ENCODE measurements at regions not wholly inside any gene's neighbourhood (a gene's known extent, or its start where the extent isn't known, plus 50 kb on each side); places are given as distances from the start of the nearest gene placed in this dataset.
A peak's percentile ranks its signal among the peaks of the same experiment; 100 is the strongest.
"Not testable (repeated sequence)": the region's sequence is repeated elsewhere in the genome, so short reads cannot be mapped to it uniquely, and the experiment has no call there.

DNA sequence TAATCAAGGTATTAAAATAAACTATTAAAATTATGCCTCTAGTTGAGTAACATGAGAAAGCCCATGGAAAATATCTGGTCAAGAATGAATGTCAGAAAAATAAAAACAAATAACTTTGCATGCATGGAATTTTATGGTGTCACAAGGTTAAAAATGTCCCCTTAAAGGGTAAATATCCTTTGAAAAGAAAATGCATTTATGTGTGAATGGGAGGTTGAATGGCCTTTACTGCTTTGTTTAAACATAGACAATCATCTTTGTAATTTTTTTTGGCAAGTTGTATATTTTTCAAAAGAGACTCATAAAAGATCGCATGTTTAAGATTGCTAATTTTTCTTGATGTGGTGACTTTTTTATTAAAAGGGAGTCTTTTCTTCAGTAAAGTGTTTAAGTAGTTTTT is 564.2 kb downstream of the NR2F2 start:
- DNase-seq (ENCODE audit: low spot score) = no peak

GRCh38 chr15:96896766-96897165 is 566.3 kb downstream of the NR2F2 start:
- DNase-seq (ENCODE audit: low spot score) = no peak

DNA sequence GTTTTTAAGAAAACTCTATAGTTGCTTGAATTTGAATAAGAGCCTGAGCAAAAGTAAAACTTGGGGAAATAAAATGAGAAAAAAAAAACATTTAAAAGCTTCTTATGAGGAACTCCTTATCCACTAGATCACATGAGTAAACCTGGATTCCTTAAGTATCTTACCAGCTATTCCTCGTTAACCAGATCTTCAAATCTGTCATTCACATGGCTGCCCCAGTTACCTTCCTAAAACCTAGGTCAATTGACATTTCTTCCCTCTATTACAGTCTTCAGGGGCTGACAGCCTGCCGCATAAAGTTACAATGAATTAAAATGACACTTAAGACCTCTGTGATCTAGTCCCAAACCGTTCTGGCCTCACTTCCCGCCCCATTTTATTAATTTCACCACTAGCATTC is 583.6 kb downstream of the NR2F2 start:
- DNase-seq (ENCODE audit: low spot score) = no peak

DNA sequence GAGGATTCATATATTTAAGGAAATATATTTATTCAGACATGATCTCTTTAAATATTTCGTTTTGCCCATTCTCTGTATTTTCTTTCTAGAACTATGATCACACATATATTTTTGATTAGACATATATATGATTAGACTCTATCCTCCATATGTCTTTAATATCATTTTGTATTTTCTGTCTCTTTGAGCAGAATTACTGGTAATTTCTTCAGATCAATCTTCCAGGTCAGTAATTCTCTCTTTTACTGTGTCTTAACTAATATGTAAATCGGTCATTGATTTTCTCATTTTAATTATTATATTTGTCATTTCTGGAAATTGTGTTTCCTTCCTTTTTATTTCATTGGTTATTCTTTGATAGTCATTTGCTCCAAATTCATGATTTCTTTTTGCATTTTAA is 586.2 kb downstream of the NR2F2 start:
- DNase-seq (ENCODE audit: low spot score) = no peak

DNA sequence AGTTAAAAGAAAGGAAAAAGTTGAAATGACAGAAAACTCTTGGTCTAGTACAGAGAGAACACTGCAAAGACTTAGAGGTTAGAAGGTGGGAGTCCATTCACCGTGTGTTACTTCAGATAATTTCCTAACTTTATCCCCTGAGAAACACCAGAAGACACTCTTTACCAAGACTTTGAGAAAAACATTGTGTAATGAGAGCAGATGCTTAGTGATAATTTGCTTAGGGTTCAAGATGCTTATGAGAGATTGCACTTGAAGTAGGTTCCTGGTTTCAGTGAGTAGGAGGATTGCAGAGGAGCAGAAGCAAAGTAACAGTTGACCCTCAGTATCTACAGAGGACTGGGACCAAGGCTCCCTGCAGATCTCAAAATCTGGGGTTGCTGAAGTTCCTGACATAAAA is 594.1 kb downstream of the NR2F2 start:
- DNase-seq (ENCODE audit: low spot score) = no peak

GRCh38 chr15:96947296-96948229 is 617.1 kb downstream of the NR2F2 start:
- peak; percentile 8 for DNase-seq (ENCODE audit: low spot score)

DNA sequence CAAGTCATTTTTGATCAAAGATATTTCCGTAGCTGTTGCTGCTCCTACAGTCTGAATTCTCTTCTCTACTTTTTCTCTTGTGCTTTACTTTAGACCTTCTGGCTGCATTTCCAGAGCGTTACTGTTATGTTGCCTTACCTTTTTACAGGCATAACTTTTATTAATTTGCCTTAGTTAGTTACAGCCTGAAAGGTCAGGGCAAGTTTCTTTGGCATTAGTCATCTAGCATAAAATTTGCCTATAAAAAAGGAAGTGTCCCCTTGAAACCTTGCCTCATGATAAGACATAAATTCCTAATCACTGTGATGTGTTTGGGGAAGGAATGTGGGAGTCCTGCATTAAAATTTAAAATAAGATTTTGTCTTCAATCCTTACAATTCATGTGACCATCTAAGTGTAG is 618.5 kb downstream of the NR2F2 start:
- no peak for DNase-seq (ENCODE audit: low spot score)

GRCh38 chr15:96958721-96959120 is 628.2 kb downstream of the NR2F2 start:
- no peak for DNase-seq (ENCODE audit: low spot score)

GRCh38 chr15:96959501-96959900 is 629.0 kb downstream of the NR2F2 start:
- DNase-seq (ENCODE audit: low spot score) = no peak

- DNase-seq (ENCODE audit: low spot score) = no peak
Observed at GRCh38 chr15:96960711-96961480, 630.4 kb downstream of the NR2F2 start.

- no peak for DNase-seq (ENCODE audit: low spot score)
Observed at GRCh38 chr15:96966554-96966953, 636.1 kb downstream of the NR2F2 start.

DNA sequence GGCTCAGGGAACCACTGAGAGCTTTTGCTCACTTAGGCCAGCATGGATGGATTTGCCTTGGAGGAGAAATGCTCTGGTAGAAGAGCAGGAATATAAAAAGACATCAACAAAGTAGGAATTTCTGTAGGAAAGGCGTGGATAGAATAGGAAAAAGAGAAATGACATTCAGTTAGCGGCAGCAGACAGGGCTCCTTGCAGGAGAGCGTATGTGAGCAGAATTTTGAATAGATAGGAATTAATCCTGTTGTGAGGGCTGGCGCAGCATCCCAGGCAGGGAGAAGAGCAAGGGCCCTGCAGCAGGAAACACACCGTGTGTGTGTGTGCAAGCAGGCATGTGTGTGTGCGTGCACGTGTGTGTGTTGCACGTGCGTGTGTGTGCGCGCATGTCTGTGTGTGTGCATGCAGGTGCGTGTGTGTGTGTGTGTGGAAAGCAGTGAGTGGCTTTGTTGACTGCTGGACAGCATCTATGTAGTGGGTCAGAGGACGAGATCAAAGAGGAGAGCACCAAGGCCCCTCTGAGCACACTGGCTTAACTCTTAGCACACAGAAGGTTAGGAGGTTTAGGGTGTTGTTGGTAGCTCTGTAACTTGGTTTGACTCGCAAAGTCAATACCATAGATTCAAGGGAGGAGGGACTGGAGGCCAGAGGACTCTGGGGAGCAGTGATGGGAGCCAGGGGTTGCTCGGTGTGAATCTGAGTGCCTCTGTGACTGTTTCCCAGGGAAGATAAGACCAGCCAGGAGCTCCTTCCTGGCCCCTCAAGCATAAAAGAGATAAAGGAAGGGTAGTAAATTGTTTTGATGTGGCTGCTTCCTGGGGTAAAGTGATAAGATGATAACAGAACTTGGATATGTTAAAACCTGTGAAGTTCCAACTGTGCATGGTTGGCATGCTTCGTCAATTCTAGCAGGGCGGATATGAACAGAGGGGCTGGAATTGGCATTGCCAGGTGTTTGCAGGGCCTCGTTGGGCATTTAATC is 639.5 kb downstream of the NR2F2 start:
- no peak for DNase-seq (ENCODE audit: low spot score)

DNA sequence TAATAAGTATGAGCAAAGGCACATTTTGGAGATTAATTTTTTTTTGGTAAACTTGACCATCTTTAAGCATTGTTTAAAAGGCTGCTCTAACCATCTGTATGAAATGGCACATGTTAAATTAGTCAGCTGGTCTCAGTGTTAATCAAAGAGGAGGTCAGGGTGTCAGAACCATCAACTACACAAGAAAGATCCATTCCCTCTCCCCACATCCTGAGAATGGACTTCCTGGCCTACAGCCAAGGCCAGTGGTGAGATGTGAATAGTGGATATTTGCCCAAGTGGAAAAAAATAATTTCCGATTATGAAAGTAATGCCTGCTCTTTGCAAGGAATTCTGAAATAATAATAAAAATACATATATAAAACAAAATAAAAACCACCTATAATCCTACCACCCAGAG is 641.7 kb downstream of the NR2F2 start:
- no peak for DNase-seq (ENCODE audit: low spot score)

- peak; percentile 6 for DNase-seq (ENCODE audit: low spot score)
Observed at GRCh38 chr15:96974761-96975160, 644.3 kb downstream of the NR2F2 start.

- peak; percentile 6 for DNase-seq (ENCODE audit: low spot score)
Observed at GRCh38 chr15:96977886-96978285, 647.4 kb downstream of the NR2F2 start.

DNA sequence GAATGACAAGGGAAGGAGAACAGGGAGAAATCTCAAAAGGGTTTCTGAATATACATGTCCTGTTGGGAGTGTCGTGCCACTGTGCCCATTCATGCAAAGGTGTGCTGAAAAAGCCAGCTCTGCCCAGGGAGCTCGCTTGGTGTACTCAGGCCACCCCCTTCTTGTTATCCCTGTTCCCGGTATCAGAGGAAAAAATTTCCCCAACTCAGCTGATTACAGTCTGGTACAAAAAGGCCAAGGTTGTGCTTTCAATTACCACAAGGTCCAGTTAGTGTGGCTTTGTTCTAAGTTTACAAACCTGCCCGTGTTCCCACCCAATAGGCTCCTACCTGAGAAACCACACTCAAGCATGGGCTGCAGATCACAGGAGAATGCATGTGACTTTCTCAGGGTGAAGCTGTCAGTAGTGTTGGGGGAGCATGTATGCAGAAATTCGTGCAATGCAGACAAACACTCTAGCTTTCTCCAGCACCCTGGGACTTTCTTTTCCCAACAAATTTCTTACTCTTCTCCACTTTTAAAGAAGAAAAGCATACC is 648.5 kb downstream of the NR2F2 start:
- no peak for DNase-seq (ENCODE audit: low spot score)

DNA sequence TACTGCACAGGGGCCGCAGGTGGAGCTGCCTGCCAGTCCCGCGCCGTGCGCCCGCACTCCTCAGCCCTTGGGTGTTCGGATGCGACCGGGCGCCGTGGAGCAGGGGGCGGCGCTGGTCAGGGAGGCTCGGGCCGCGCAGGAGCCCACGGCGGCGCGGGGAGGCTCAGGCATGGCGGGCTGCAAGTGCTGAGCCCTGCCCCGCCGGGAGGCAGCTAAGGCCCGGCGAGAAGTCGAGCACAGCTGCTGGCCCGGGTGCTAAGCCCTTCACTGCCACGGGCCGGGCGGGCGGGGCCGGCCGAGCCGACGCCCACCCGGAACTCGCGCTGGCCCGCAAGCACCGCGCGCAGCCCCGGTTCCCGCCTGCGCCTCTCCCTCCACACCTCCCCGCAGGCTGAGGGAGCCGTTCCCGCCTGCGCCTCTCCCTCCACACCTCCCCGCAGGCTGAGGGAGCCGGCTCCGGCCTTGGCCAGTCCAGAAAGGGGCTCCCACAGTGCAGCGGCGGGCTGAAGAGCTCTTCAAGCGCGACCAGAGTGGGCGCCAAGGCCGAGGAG is 653.7 kb downstream of the NR2F2 start:
- not testable (repeated sequence) for DNase-seq (ENCODE audit: low spot score)

GRCh38 chr15:96992817-96993216 is 662.3 kb downstream of the NR2F2 start:
- DNase-seq (ENCODE audit: low spot score) = no peak

DNA sequence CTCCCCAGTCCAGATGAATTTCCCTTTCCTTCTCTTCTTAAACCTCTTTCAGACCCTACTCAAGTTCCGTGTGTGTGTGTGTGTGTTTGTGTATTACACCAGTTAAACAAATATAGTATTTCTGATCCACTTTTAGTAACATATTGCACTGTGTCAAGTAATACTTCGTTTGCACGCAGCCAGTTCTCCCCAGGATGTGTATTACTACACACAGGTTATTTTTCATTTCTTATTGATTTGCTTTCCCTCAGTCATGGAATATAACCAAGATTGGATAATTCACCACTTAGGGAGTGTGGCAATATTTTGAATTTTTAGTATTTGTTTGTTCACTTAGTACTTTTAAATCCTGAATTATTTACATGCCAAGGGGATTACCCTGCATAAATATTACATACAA is 667.0 kb downstream of the NR2F2 start:
- no peak for DNase-seq (ENCODE audit: low spot score)

DNA sequence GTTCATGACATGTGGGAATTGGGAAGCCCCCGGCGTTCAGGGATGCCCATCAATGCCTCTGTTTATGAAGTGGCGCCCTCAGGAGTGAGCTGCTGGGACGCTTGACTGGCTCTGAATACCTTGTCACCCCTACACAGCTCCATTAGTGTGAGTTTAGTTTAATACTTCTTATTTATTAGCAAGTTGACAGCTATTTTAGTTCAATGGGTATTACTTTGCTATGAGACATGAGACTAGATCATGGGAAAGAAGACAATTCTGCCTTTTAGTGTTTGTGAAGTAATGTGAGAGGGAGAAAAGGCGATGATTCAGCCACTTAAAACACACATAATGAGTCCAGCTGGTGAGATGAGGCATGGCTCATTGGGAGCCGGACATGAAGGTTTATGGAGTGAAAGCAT is 678.5 kb downstream of the NR2F2 start:
- peak; percentile 19 for DNase-seq (ENCODE audit: low spot score)

DNA sequence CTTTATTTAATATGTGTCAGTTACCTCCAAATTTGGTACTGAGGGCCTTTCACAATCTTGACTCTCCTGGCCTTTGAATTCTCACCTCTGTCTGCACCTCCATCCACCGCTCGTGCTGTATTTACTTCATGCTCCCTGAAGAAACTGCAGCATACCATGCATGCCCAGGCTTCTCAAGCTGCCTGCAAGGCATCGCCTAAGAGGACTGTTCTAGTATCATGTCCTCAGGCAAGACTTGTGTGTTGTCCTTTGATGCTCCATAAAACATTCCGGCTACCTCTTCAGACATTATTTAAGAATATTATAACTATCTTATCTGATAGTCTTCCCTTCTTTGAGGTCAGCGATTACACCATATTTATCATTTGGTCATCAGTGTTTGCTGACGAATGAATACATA is 682.5 kb downstream of the NR2F2 start:
- no peak for DNase-seq (ENCODE audit: low spot score)
